ENCODE measurements at regions not wholly inside any gene's neighbourhood (a gene's known extent, or its start where the extent isn't known, plus 50 kb on each side); places are given as distances from the start of the nearest gene placed in this dataset.

GRCh38 chr4:155085843-155086530 is 122.4 kb upstream of the NPY2R start:
- DNase-seq = no peak

GRCh38 chr4:155094201-155094820 is 114.1 kb upstream of the NPY2R start:
- no peak for DNase-seq

DNA sequence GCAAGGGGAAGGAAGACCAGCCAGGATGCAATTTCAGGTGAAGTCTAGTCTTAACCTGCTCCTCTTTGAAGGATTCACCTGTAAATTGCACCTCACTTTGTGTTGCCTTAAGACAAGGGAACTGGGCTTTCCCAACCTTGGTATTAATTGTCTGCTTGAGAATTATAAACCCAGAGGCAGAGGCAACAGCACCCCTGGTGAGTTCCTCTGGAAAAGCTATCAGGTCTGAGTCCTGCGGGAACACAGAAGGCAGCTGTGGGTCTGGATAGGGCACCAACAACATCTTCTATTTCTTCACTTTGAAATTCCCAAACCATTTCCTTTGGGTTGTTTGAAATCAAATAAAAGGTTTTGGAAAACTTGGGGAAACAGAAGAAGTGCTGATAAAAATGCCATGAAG is 109.2 kb upstream of the NPY2R start:
- no peak for DNase-seq

DNA sequence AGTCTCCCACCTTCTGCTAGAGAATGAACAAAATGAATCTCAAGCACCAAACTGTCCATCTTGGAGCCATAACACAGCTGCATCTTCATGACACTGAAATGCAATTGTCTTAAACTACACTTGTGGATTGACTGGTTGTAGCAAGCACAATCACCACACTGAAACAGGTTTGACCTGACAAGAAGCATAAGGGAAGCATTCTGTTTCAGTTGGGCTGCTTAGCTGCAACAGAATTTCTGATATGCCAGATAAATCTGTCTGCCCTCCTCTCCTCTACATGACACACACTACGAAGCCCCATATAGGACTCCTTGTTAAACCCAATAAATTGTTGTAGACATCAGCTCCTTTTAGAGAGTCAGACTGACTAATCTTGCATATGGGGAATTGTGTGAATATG is 101.8 kb upstream of the NPY2R start:
- DNase-seq = no peak

DNA sequence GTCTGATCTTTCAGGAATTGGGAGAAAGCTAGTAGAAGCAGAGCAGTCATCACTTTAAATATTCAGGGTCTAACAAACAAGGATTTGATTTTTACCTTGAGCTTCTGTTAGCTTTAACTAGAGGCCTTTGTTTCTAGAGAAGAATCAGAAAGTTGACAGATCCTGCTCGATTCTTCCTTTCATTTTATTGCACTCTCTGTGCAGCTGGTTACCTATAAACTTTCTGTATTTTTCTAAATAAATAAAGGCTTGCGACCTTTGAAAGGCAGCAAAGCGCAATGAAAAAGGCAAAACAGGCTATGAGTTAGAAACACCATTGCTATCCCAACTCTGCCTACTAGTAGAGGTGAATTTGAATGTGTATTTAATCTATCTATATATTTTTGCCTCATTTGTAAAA is 101.4 kb upstream of the NPY2R start:
- DNase-seq = no peak

DNA sequence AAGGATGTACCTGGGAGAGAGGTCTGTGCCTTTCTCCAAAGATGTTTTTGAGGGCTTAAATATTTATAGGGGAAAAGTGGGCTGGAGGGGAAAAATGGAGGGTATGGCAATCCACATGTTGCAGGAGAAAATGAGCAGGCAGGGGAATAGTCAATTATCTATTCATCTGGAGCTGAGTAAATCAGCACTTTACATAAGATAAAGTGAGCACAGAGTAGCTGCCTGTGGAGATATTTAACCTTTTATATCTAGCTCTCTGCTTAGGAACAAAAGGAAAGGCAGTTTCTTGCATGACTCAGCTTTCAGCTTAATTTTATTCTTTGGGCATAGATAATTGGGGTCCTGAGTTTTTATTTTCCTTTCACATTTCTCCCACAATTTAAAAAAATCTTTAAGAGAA is 93.6 kb upstream of the NPY2R start:
- DNase-seq = no peak

- DNase-seq = no peak
Measured at GRCh38 chr4:155119006-155119405, 89.4 kb upstream of the NPY2R start.

GRCh38 chr4:155120536-155120935 is 87.9 kb upstream of the NPY2R start:
- DNase-seq = no peak

DNA sequence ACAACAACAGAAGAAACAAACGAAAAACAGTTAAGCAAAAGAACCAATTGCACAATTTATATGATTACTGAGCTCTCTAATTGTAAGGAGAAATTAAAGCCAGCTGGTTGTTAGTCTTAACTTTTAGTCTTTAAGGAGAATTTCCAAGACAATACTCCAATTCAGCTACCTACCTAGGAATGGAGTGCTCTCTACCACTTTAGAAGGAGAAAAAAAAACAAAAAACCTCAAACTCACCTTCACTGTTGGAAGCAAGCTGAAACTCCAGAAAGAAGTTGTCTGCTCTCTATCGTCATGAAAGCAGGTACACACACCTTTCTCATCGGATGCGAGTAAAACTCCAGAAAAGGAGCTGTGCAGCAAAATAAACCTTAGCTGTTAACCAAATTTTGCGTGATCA is 86.1 kb upstream of the NPY2R start:
- no peak for DNase-seq

GRCh38 chr4:155134136-155134535 is 74.3 kb upstream of the NPY2R start:
- DNase-seq = no peak

DNA sequence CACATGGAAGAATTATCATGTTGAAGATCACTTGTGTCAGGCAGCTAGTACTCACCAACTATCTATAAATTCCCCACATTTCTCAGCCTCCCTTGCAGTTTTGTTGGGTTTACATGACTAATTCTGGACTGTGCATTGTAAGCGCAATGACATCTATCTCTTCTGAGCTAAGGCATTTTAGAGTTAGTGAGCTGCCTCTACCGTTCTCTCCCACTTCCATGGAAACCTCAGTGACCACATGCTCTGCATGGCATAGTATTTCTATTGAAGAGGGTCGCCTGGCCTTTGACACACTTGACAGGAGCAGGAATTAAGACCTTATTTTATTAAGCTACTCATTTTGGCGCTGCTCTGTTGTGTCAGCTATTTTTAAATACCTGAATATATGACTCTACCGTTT is 67.5 kb upstream of the NPY2R start:
- DNase-seq = no peak

DNA sequence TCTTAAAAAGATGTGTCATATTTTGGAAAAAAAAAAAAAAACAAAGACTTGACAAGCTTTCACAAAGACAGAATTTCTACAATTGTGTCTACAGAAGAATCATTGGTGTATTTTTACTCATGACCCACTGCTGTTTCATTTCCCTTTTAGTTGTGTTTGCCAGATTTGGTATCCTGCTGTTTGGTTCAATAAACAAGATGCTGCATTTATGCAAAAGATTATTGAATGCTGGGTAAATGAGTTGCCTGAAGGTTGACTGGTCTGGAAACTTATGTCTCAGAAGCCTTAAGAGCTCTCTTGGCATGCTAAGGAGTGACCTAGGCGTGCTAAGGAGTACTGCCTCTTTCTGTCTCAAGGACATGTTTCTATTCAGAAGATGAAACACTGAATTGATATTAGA is 64.9 kb upstream of the NPY2R start:
- DNase-seq = no peak

Data from amygdala (tissue), 56 donors.